ENCODE measurements at regions not wholly inside any gene's neighbourhood (a gene's known extent, or its start where the extent isn't known, plus 50 kb on each side); places are given as distances from the start of the nearest gene placed in this dataset.
A peak's percentile ranks its signal among the peaks of the same experiment; 100 is the strongest.

DNA sequence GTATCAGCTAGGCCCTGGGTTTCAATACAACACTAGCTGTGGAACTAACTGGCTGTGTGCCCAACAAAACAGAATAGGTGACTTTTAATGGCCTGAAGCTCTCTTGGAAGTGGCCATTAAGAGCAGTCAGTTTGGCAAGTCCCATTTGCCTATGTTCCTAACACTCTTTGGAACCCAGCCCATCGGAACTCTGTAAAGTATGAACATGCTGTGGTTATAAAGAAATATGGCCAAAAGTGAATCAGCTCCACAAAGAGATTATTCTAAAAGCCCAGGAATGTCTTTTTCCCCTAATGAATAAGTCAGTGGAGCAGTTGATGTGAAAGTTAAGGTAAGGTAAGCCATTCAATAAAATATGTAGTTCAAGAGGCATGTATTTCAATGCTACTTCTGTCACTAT, 223.7 kb upstream of the ADAMTS5 start:
- peak in 1 of 2 experiments; percentile 13 for DNase-seq
- Histone ChIP-seq H3K9me3 (replicated peaks) (peaks cover 3% of the 10 kb centered on the region; the same call in 1 of the 2 replicates), H3K4me1 (no peaks in the 10 kb centered on the region), H3K27ac (no peak overlapping the region), H3K4me3 (no peak overlapping the region), H3K36me3 (no peaks in the 10 kb centered on the region), H3K27me3 (no peaks in the 10 kb centered on the region)

DNA sequence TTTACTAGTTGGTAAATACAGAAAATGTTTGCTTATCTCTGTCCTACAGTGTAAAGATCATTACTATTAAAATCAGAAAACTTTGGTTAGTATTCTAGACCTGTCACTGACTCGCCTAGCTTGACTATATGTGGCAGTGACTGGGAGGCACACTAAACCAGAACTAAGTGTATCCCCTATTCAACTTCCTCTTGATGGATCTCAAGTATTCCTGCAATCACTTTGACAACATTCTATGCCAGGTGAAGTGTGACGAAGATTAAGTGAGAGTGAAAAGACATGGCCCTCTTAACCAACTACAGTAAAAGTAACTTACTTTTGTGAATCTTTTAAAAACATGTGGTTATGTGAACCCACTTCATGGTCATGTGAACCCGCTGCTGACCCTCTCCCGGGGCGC, 223.0 kb upstream of the ADAMTS5 start:
- no peaks in the 10 kb centered on the region for H3K36me3 ChIP-seq

DNA sequence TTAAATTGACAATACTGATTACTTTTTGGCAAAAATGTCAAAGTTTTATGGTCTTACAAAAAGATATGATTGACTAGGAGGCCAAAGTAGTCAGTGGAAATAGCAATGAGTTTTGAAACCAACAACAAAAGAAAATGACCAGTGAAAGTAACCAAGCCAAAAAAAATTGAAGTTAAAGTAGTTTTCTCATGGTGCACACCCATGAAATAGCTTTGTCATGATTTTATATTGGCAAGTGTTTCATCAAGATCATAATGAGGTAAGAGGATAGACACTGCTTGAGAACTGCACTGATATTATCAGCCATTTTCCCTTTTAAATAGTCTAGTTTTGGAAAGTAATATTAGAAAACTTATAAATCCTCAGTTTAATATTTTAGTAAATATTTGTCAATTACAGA, 206.2 kb upstream of the ADAMTS5 start:
- H3K27me3 ChIP-seq, result no peaks in the 10 kb centered on the region
- H3K4me3 ChIP-seq, result no peak overlapping the region
- H3K36me3 ChIP-seq, result no peaks in the 10 kb centered on the region; the same call in 1 of the 2 replicates
- no peaks in the 10 kb centered on the region for H3K4me1 ChIP-seq
- DNase-seq, result no peak
- H3K27ac ChIP-seq, result no peak overlapping the region
- H3K9me3 ChIP-seq (replicated peaks), result no peaks in the 10 kb centered on the region

More for the DNA sequence above, 223.0 kb upstream of the ADAMTS5 start:
- Histone ChIP-seq H3K4me1 (no peaks in the 10 kb centered on the region), H3K9me3 (replicated peaks) (peaks cover 3% of the 10 kb centered on the region; the same call in 1 of the 2 replicates), H3K27me3 (no peaks in the 10 kb centered on the region), H3K4me3 (no peak overlapping the region), H3K27ac (no peak overlapping the region)
- no peak for DNase-seq

DNA sequence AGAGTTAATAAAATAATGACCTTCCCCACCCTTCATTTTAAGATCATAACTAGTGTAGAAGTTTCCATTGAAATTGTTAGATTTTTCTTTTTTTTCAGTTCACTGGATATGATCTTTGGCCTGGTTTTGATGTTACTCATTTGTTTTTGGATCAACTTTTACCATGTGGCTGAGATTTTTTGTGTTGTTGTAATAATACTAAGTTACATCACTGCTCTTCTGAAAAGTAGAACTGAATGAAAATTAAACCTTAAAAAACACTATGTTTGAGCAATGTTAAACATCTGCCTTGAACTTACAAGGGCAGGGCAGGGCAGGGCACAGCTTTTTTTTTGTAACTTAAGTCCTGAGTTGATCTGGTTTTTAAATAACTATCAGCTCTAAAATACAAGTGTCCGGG, 204.8 kb upstream of the ADAMTS5 start:
- no peak for DNase-seq
- Histone ChIP-seq H3K27ac (no peak overlapping the region), H3K36me3 (no peaks in the 10 kb centered on the region; the same call in 1 of the 2 replicates), H3K4me1 (no peaks in the 10 kb centered on the region), H3K9me3 (replicated peaks) (no peaks in the 10 kb centered on the region), H3K4me3 (no peak overlapping the region), H3K27me3 (no peaks in the 10 kb centered on the region)

DNA sequence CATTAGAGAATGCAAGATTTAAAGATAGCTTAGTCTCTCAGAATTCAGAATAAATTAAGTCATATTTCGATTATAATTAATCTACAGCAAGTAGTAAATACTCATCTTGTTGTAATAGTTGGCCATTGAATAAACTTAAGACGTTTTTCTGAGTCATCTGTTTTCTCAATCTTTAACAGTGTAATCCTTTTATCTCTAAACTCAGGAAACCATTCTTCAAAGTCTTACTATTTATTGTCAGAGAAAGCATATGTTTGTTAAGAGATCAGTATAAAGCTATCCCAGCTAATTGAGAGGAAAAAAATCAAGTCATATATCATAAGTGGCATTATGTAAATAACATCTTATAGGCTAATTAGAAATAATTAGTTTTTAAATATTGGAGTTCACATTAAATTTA, 201.2 kb upstream of the ADAMTS5 start:
- no peak for DNase-seq
- no peak overlapping the region for H3K27ac ChIP-seq
- no peaks in the 10 kb centered on the region for H3K9me3 ChIP-seq (replicated peaks)
- no peaks in the 10 kb centered on the region for H3K4me1 ChIP-seq
- H3K27me3 ChIP-seq, result no peaks in the 10 kb centered on the region
- H3K4me3 ChIP-seq, result no peak overlapping the region
- H3K36me3 ChIP-seq, result no peaks in the 10 kb centered on the region; the same call in 1 of the 2 replicates

DNA sequence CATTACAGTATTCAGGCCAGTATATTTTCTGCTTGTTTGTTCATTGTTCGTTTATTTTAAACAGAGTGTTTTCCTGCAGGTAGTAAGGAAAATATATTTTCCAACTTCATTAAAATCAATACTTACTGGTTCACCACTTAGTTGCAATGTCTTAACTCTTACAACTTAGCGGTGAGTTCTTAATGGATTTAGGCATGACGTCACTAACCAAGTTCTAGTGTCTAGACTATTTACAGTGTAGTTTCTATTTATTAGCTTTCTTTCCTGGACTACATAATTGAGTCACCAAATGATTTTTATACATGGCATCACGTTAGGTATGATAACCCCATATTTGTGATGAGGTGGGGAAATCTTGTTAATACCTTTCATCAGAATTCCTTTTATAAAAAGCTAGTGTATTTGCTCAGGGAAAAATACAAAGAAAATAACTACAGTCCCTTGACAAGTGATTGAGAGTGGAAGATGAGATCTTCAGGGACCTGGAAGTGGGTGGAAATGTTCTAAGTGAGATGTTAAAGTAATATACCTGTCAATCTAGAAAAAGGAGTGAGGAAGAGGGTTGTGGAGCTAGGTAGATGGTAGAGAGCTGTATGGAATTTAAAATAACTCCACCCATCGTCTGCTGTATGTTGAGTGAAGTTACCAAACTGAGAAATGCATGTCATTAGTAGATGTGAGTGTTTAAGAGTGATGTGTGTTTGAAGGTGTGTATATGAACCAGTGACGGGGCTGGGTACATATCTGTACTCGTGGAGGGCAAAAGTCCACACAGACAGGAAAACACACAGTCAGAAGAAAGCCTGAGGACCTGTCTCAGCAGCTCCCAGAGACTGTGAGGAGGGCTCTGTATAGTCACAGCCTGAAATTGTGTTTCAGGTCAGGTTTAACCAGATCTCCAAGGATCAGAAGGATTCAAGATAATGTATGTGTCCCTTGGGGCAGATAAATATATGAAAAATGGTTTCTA, 197.6 kb upstream of the ADAMTS5 start:
- Histone ChIP-seq H3K4me1 (no peaks in the 10 kb centered on the region), H3K4me3 (no peak overlapping the region), H3K9me3 (replicated peaks) (no peaks in the 10 kb centered on the region), H3K36me3 (no peaks in the 10 kb centered on the region), H3K27me3 (no peaks in the 10 kb centered on the region), H3K27ac (no peak overlapping the region)
- no peak for DNase-seq

DNA sequence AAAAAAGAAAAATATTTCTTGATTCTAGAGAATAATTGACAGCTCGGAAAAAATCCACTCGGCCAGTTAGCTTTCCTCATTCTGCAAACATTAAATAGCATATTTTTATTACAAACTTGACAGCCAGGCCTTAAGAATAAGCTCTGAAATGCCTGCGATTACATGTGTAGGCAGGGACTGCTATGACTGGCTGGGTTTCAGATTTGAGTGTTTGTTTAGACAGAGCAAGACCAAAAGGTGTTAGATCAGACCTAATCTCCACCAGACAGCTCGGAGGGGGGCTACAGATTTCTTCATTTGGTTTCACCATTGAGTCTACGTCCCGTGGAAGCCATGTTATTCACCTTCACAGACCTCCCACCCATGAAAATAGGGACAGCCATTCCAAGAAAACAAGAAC, 192.1 kb upstream of the ADAMTS5 start:
- DNase-seq, result no peak
- Histone ChIP-seq H3K27me3 (no peaks in the 10 kb centered on the region), H3K4me1 (no peaks in the 10 kb centered on the region)

DNA sequence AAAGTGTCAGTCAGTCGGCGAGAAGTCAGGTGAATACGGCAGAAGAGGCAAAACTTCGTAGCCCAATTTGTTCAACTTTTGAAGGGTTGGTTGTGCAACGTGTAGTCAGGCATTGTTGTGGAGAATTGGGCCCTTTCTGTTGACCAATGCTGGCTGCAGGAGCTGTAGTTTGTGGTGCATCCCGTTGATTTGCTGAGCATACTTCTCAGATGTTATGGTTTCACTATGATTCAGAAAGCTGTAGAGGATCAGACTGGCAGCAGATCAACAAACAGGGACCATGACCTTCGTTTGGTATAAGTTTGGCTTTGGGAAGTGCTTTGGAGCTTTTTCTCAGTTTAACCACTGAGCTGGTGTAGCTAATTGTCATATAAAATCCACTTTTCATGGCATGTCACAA, 190.2 kb upstream of the ADAMTS5 start:
- no peak for DNase-seq
- H3K27me3 ChIP-seq, result no peaks in the 10 kb centered on the region
- H3K36me3 ChIP-seq, result no peaks in the 10 kb centered on the region
- no peaks in the 10 kb centered on the region for H3K4me1 ChIP-seq
- no peak overlapping the region for H3K4me3 ChIP-seq
- no peak overlapping the region for H3K27ac ChIP-seq
- H3K9me3 ChIP-seq (replicated peaks), result 0 out of 2 replicates have a peak, but pooled peaks cover 3% of the 10 kb centered on the region

More for the DNA sequence above, 192.1 kb upstream of the ADAMTS5 start:
- H3K4me3 ChIP-seq, result no peak overlapping the region
- H3K36me3 ChIP-seq, result no peaks in the 10 kb centered on the region
- H3K9me3 ChIP-seq (replicated peaks), result 0 out of 2 replicates have a peak, but pooled peaks cover 3% of the 10 kb centered on the region
- H3K27ac ChIP-seq, result no peak overlapping the region

DNA sequence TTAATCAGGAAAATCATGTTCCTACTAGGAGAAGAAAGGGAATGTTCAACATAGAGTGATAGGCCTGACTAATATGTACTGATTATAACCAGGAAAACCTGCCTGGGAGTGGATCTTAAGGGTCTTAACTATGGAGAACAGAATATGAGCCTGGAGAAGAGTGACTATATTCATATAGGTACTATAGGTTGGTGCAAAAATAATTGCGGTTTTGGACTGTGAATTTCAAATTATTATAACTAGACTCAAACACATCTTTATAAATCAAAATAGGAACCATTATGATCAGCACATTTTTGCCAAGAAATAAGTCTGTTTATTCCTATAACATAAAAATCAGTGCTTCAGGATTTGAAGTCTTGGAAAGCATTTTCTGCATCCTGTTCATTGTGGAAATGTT, 189.8 kb upstream of the ADAMTS5 start:
- H3K27ac ChIP-seq, result no peak overlapping the region
- no peaks in the 10 kb centered on the region for H3K36me3 ChIP-seq
- 0 out of 2 replicates have a peak, but pooled peaks cover 3% of the 10 kb centered on the region for H3K9me3 ChIP-seq (replicated peaks)
- H3K4me1 ChIP-seq, result peaks cover 3% of the 10 kb centered on the region; the same call in 1 of the 2 replicates
- H3K4me3 ChIP-seq, result no peak overlapping the region
- H3K27me3 ChIP-seq, result no peaks in the 10 kb centered on the region
- no peak for DNase-seq

DNA sequence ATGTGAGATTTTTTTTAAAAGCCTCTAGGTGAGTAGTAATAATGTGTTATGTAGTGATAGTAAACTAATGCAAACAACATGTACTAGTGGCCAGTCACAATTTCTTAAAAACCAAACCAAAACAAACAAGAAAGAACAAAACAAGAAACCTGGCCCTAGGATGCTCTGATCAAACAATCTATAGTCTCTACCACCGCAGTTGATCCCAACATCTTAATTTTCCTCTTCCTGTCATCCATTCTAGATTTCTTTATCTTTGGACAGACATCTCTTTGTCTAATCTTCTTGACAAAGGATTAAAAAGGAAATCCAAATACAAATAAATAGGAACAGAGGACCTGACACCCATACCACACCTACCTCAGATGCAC, 188.2 kb upstream of the ADAMTS5 start:
- Histone ChIP-seq H3K27ac (no peak overlapping the region), H3K36me3 (no peaks in the 10 kb centered on the region), H3K4me1 (peaks cover 3% of the 10 kb centered on the region; the same call in 1 of the 2 replicates), H3K4me3 (no peak overlapping the region), H3K27me3 (no peaks in the 10 kb centered on the region), H3K9me3 (replicated peaks) (peaks cover 3% of the 10 kb centered on the region; the same call in 1 of the 2 replicates)
- DNase-seq, result no peak

DNA sequence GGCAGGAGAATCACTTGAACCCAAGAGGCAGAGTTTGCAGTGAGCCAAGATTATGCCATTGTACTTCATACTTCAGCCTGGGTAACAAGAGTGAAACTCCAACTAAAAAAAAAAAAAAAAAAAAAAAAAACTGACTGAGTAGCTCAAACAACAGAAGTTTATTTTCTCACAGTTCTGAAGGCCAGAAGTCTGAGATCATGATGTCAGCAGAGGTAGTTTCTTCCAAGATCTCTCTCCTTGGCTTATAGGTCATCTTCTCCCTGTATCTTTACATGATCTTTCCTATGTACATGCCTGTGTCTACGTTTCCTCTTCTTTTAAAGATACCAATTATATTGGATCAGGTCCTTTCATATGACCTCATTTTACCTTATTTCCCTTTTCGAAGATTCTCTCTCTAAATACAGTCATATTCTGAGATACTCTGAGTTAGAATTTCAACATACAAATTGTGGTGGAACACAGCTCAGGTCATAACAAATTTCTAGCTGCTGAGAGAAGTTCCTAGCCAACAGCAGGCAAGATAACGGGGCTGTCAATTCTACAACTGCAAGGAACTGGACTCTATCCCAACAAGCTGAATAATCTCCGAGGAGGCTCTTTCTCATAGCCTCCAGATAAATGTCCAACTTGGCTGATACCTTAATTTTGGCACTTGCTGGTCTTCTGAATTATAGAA, 187.7 kb upstream of the ADAMTS5 start:
- no peak overlapping the region for H3K4me3 ChIP-seq
- H3K27ac ChIP-seq, result no peak overlapping the region
- H3K4me1 ChIP-seq, result peaks cover 3% of the 10 kb centered on the region; the same call in 1 of the 2 replicates
- no peak for DNase-seq
- H3K36me3 ChIP-seq, result no peaks in the 10 kb centered on the region
- H3K27me3 ChIP-seq, result no peaks in the 10 kb centered on the region
- peaks cover 3% of the 10 kb centered on the region; the same call in 1 of the 2 replicates for H3K9me3 ChIP-seq (replicated peaks)

DNA sequence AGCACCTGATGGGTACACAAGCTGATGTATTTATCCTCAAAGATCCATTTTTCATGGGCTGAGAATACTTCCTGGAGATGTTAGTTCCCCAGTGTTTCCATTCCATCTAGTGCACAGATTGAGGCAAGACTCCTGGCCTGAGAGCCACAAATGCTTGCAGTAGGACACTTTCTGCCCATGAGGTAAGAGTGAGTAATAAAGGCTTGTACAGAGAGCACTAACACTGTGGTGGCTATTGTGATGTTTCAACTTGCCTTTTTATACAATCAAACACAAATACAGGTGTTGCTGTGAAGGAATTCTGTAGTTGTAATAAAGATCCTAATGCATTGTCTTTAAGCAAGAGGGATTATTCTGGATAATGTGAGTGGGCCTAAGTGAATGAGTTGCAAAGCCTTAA, 186.1 kb upstream of the ADAMTS5 start:
- Histone ChIP-seq H3K9me3 (replicated peaks) (peaks cover 3% of the 10 kb centered on the region), H3K27me3 (no peaks in the 10 kb centered on the region)

DNA sequence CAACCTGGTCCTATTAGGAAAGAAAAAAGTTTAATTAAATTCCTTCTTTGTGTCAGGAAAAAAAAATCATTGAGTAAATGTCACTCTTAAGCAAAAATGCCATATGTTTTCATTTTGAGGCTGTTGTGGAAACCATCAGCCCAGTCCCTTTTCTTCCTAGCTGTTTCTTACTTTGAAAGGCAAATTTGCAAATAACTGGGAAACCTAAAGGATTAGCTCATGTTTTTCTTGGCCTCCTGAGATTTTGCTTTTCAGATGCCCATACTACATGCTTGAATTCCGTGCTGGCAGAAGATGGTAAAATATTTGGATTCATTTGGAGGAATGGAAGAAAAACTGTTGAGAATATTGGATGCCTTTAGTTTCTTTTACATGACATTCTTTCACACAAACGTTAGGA, 182.1 kb upstream of the ADAMTS5 start:
- Histone ChIP-seq H3K9me3 (replicated peaks) (no peaks in the 10 kb centered on the region; the same call in none of the 2 replicates), H3K4me3 (no peak overlapping the region), H3K4me1 (peaks cover 3% of the 10 kb centered on the region; the same call in 1 of the 2 replicates), H3K27ac (no peak overlapping the region), H3K36me3 (no peaks in the 10 kb centered on the region), H3K27me3 (no peaks in the 10 kb centered on the region)
- no peak for DNase-seq

More for the DNA sequence above, 186.1 kb upstream of the ADAMTS5 start:
- Histone ChIP-seq H3K4me3 (no peak overlapping the region), H3K4me1 (peaks cover 3% of the 10 kb centered on the region; the same call in 1 of the 2 replicates), H3K36me3 (no peaks in the 10 kb centered on the region), H3K27ac (no peak overlapping the region)
- DNase-seq, result no peak

DNA sequence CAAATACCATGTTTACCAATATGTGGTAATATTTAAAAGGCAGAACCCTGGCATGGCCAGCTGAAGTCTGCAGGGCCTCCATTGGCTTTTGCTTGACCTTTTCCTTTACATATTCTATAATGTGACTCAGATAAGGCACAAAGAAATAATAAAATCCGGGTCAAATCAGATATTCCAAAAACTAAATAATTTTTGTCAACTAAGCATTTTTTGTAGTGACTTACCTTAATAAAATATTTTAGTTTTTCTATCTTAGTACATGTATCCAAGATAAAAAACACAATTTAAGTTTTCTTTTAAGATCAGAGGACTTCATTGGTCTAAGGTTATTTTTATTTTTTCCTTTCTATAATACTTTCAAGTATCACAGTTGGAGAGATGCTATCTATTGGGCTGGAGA, 179.4 kb upstream of the ADAMTS5 start:
- Histone ChIP-seq H3K27ac (no peak overlapping the region), H3K4me1 (no peaks in the 10 kb centered on the region; the same call in 1 of the 2 replicates), H3K27me3 (no peaks in the 10 kb centered on the region), H3K9me3 (replicated peaks) (no peaks in the 10 kb centered on the region; the same call in none of the 2 replicates), H3K4me3 (no peak overlapping the region), H3K36me3 (no peaks in the 10 kb centered on the region)
- DNase-seq, result no peak
